DND-41 (cell line): ENCODE measurements at regions not wholly inside any gene's neighbourhood (a gene's known extent, or its start where the extent isn't known, plus 50 kb on each side); places are given as distances from the start of the nearest gene placed in this dataset.

Experiments
- ATAC-seq: fragments of 200-7000 bp; cut with Tn5 transposase; 3 replicates; pipeline ENCODE4 v1.9.1; 2021; ENCODE audit warnings: low read depth; ENCODE audit not compliant: insufficient read depth
- DNase-seq: peaks from one replicate; pipeline ENCODE4 v3.0.0-alpha.2; 2020
- H2AFZ ChIP-seq: 2 replicates; pipeline ENCODE4 v1.6.0; 2012; ENCODE audit warnings: low read depth, low read length
- H3K27ac ChIP-seq: 2 replicates; pipeline ENCODE4 v1.5.1; 2012; ENCODE audit warnings: low read length, inconsistent platforms
- H3K27me3 ChIP-seq: fragments of 200-600 bp; sonication (generic); 2 replicates; pipeline ENCODE4 v1.6.0; 2012; ENCODE audit warnings: low read length, mild to moderate bottlenecking, inconsistent platforms; ENCODE audit not compliant: insufficient read depth, poor library complexity
- H3K36me3 ChIP-seq: 2 replicates; pipeline ENCODE4 v1.5.1; 2012; ENCODE audit warnings: low read length, inconsistent platforms; ENCODE audit not compliant: insufficient read depth
- H3K4me1 ChIP-seq: 2 replicates; pipeline ENCODE4 v1.5.1; 2012; ENCODE audit warnings: mild to moderate bottlenecking, low read length; ENCODE audit not compliant: insufficient read depth
- H3K4me2 ChIP-seq: 2 replicates; pipeline ENCODE4 v1.6.0; 2012; ENCODE audit warnings: mild to moderate bottlenecking, moderate library complexity, low read length, inconsistent platforms; ENCODE audit not compliant: insufficient read depth
- H3K4me3 ChIP-seq, 2 experiments: fragments of 200-600 bp in 1 of 2; shearing (Covaris generic) in 1 of 2; 2 replicates each; pipeline ENCODE4 v1.5.1; 2012 to 2016; ENCODE audit warnings: inconsistent platforms in 2 of 2, low read length in 2 of 2, mild to moderate bottlenecking in 2 of 2, low read depth in 1 of 2, moderate library complexity in 1 of 2
- H3K79me2 ChIP-seq: 2 replicates; pipeline ENCODE4 v1.6.0; 2012; ENCODE audit warnings: low read length, inconsistent platforms; ENCODE audit not compliant: insufficient read depth
- H3K9ac ChIP-seq: 2 replicates; pipeline ENCODE4 v1.6.0; 2012; ENCODE audit warnings: low read depth, mild to moderate bottlenecking, inconsistent platforms, low read length, moderate library complexity
- H3K9me3 ChIP-seq: 2 replicates; pipeline ENCODE4 v1.5.1; 2012; ENCODE audit warnings: low read length, moderate library complexity, mild to moderate bottlenecking, inconsistent platforms; ENCODE audit not compliant: insufficient read depth, severe bottlenecking
- H4K20me1 ChIP-seq: 2 replicates; pipeline ENCODE4 v1.6.0; 2012; ENCODE audit warnings: low read length; ENCODE audit not compliant: insufficient read depth
- EZH2 ChIP-seq: IDR thresholded peaks from 3 replicates; pipeline ENCODE4 v1.6.1; 2012; ENCODE audit warnings: borderline replicate concordance, low read depth, mild to moderate bottlenecking, moderate library complexity, low read length, inconsistent platforms; ENCODE audit not compliant: severe bottlenecking
- TF ChIP-seq, protein P1 (sequence below): IDR thresholded peaks from 2 replicates; pipeline ENCODE4 v1.5.1; 2012; ENCODE audit warnings: borderline replicate concordance, low read length, moderate library complexity, mild to moderate bottlenecking; ENCODE audit not compliant: poor library complexity, severe bottlenecking; ENCODE audit errors: extremely low read depth

DNA sequence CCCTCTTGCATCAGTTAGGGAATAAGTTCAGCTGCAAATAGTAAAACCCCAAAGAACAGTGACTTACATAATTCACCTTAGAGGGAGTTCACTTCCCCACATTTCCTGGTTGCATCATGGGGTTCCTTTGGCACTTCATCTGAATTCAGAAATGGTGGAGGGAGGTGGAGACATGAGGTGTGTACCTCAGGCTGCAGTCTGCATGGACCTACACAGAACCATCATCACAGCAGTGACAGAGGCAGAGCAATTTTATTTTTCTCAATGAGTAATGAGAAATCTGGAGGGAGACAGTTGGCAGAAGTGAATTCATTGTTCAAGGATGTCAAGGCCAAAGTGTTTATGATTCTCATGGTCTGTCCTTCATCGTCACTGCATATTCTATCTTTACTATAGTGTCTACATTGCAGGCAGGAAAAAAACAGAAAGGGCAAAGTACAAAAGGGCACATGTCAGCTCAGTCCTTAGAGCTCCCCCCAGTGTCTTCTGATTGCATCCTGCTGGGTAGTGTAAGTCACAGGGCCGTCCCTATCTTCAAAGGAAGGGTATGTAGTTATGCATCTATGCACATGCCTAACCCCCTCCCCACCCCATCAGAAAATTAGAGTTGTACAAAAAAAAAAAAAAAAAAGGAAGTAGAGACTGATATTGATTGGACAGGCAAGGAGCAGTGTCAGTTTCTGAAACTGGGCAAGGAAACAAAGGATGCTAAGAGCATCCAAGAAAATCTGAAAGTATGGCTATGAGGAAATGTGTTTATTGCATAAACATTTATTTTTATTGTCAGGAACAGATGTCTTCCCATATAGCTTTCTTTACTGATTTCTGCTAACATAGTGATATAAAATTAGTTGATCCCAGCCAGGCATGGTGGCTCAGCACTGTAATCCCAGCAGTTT, 132.7 kb upstream of the APC start:
- peak; percentile 25 for DNase-seq
- H3K4me2 ChIP-seq: no peak overlapping the region

DNA sequence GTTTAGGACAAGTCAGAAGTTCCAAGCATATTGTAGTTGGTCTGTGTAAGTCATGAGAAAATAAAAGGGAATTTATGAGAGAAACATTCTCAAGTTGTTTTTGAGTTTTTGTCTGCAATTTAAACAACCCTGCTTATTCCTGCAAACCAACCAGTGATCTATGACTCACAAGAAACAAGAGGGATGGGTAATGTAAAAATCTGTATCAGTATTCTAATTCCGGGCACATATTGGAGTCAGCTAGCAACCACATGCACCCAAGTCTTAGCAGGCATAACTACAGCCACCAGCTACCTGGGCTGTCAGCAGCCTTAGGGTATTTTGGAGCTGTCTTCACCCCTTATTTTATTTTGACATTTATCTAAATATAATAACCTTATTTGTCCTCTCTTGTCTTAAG, 128.7 kb upstream of the APC start:
- Histone ChIP-seq H3K9ac (no peak overlapping the region), H3K27ac (no peak overlapping the region), H3K36me3 (no peaks in the 10 kb centered on the region), H3K4me1 (peaks cover 14% of the 10 kb centered on the region), H3K4me3 (no peak overlapping the region), H2AFZ (no peak overlapping the region), H3K79me2 (no peaks in the 10 kb centered on the region), H4K20me1 (no peaks in the 10 kb centered on the region), H3K27me3 (no peaks in the 10 kb centered on the region), H3K9me3 (no peaks in the 10 kb centered on the region), H3K4me2 (no peak overlapping the region)
- ATAC-seq: no peak
- TF ChIP-seq, protein P1, sequence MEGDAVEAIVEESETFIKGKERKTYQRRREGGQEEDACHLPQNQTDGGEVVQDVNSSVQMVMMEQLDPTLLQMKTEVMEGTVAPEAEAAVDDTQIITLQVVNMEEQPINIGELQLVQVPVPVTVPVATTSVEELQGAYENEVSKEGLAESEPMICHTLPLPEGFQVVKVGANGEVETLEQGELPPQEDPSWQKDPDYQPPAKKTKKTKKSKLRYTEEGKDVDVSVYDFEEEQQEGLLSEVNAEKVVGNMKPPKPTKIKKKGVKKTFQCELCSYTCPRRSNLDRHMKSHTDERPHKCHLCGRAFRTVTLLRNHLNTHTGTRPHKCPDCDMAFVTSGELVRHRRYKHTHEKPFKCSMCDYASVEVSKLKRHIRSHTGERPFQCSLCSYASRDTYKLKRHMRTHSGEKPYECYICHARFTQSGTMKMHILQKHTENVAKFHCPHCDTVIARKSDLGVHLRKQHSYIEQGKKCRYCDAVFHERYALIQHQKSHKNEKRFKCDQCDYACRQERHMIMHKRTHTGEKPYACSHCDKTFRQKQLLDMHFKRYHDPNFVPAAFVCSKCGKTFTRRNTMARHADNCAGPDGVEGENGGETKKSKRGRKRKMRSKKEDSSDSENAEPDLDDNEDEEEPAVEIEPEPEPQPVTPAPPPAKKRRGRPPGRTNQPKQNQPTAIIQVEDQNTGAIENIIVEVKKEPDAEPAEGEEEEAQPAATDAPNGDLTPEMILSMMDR: no peak
- TF ChIP-seq EZH2: no peak
- no peak for DNase-seq

More for the DNA sequence above, 132.7 kb upstream of the APC start:
- H3K27me3 ChIP-seq: no peaks in the 10 kb centered on the region
- no peaks in the 10 kb centered on the region for H4K20me1 ChIP-seq
- H3K36me3 ChIP-seq: no peaks in the 10 kb centered on the region
- H3K4me1 ChIP-seq: peaks cover 14% of the 10 kb centered on the region
- no peak for TF ChIP-seq EZH2
- TF ChIP-seq, protein P1: peak; percentile 51
- no peak overlapping the region for H3K4me3 ChIP-seq
- no peak overlapping the region for H2AFZ ChIP-seq
- H3K79me2 ChIP-seq: no peaks in the 10 kb centered on the region
- no peak overlapping the region for H3K27ac ChIP-seq
- peak; percentile 78 for ATAC-seq
- no peak overlapping the region for H3K9ac ChIP-seq
- no peaks in the 10 kb centered on the region for H3K9me3 ChIP-seq

DNA sequence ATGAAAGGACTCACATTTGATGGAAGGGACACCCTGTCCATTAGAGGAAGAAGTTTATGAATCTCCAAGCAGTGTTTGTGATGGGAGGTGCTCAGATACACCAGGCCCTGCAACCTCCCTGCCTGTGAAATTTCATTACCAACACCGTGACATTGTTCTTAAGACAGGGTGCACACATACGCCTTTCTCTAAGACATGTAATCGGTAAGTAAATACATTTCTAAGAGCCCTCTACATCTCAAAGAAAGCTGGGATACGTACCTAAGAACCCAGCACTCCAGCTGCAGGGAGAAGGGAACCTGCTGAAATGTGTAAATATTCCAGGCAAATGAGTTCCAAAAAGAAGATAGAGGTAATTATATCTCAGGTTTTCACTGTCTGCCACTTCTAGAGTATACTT, 125.0 kb upstream of the APC start:
- H2AFZ ChIP-seq: no peak overlapping the region
- no peak overlapping the region for H3K9ac ChIP-seq
- ATAC-seq: no peak
- no peak overlapping the region for H3K27ac ChIP-seq
- no peaks in the 10 kb centered on the region for H3K27me3 ChIP-seq
- H3K4me3 ChIP-seq: no peak overlapping the region
- H4K20me1 ChIP-seq: no peaks in the 10 kb centered on the region
- TF ChIP-seq, protein P1: no peak
- TF ChIP-seq EZH2: no peak
- peaks cover 14% of the 10 kb centered on the region for H3K4me1 ChIP-seq
- no peaks in the 10 kb centered on the region for H3K79me2 ChIP-seq
- DNase-seq: no peak
- H3K36me3 ChIP-seq: no peaks in the 10 kb centered on the region
- no peak overlapping the region for H3K4me2 ChIP-seq
- H3K9me3 ChIP-seq: no peaks in the 10 kb centered on the region
